Endothelial cell of umbilical vein (primary cell): ENCODE measurements at regions not wholly inside any gene's neighbourhood (a gene's known extent, or its start where the extent isn't known, plus 50 kb on each side); places are given as distances from the start of the nearest gene placed in this dataset.

Experiments used
- BruUV-seq: library from RNA; stranded (reverse); fragments of 400-500 nt; replicated peaks from 2 replicates; lab custom pipeline; 2021; lab: Mats Ljungman, UMichigan
- CTCF ChIA-PET: fragments of 300-600, 350-600 bp; sonication (Branson Sonifier 250); formaldehyde crosslinking; loops from one replicate; lab custom pipeline; 2021; ENCODE audit warnings: antibody characterized with exemption, inconsistent platforms; lab: Charles Lee
- POLR2A ChIA-PET: fragments of 300-600, 350-600 bp; sonication (Branson Sonifier 250); formaldehyde crosslinking; loops from one replicate; lab custom pipeline; 2021; ENCODE audit warnings: antibody characterized with exemption, inconsistent platforms; lab: Charles Lee
- DNase-seq: peaks from one replicate; pipeline ENCODE4 v3.0.0-alpha.2; 2011; ENCODE audit warnings: low read depth, low spot score
- FAIRE-seq: peaks from 2 replicates; lab custom pipeline; 2011; peaks lifted over from hg19 to GRCh38; lab: Jason Lieb, UNC
- H2AFZ ChIP-seq: 2 replicates; pipeline ENCODE4 v1.6.0; 2012; ENCODE audit warnings: low read depth, low read length, control low read depth, inconsistent platforms
- H3K27ac ChIP-seq: 2 replicates; pipeline ENCODE4 v1.5.1; 2011; ENCODE audit warnings: low read depth, mild to moderate bottlenecking, control low read depth, low read length, moderate library complexity; ENCODE audit not compliant: insufficient read depth
- H3K27me3 ChIP-seq, 2 experiments: 2 replicates each; pipeline versions ENCODE4 v1.6.0 to v1.6.1; 2011; ENCODE audit warnings: low read length in 2 of 2, mixed read lengths in 1 of 2; ENCODE audit not compliant: control insufficient read depth in 2 of 2, insufficient read depth in 2 of 2
- H3K36me3 ChIP-seq, 2 experiments: 2 replicates in 1 of 2; 3 replicates in 1 of 2; pipeline ENCODE4 v1.5.1; 2011; ENCODE audit warnings: low read length in 2 of 2, mild to moderate bottlenecking in 1 of 2, moderate library complexity in 1 of 2; ENCODE audit not compliant: control insufficient read depth in 2 of 2, insufficient read depth in 2 of 2; ENCODE audit errors: extremely low read depth in 1 of 2
- H3K4me1 ChIP-seq: 3 replicates; pipeline ENCODE4 v1.5.1; 2011; ENCODE audit warnings: mild to moderate bottlenecking, low read length; ENCODE audit not compliant: control insufficient read depth, insufficient read depth; ENCODE audit errors: extremely low read depth
- H3K4me2 ChIP-seq: 2 replicates; pipeline ENCODE4 v1.6.1; 2011; ENCODE audit warnings: low read length, control low read depth, mixed read lengths; ENCODE audit not compliant: insufficient read depth
- H3K4me3 ChIP-seq, 3 experiments: fragments of 200-600 bp in 1 of 3; sonication (generic), shearing (Covaris generic) in 1 of 3; replicated peaks in 1 of 3; 2 replicates each; pipeline ENCODE4 v1.5.1; 2011 to 2016; ENCODE audit warnings: control low read depth in 3 of 3, low read length in 3 of 3, mild to moderate bottlenecking in 2 of 3, inconsistent platforms in 1 of 3, low read depth in 1 of 3, moderate library complexity in 1 of 3; ENCODE audit not compliant: insufficient read depth in 1 of 3
- H3K79me2 ChIP-seq: 2 replicates; pipeline ENCODE4 v1.6.0; 2012; ENCODE audit warnings: low read length, inconsistent platforms; ENCODE audit not compliant: control insufficient read depth, insufficient read depth
- H3K9ac ChIP-seq: replicated peaks from 2 replicates; pipeline ENCODE3; 2011; ENCODE audit warnings: low read length, control low read depth; ENCODE audit not compliant: insufficient read depth; ENCODE audit errors: extremely low read depth
- H3K9me1 ChIP-seq: replicated peaks from 3 replicates; pipeline ENCODE4 v1.6.0; 2011; ENCODE audit warnings: mild to moderate bottlenecking, low read length; ENCODE audit not compliant: control insufficient read depth, insufficient read depth; ENCODE audit errors: extremely low read depth
- H3K9me3 ChIP-seq: replicated peaks from 2 replicates; pipeline ENCODE4 v1.5.1; 2012; ENCODE audit warnings: low read length, inconsistent platforms; ENCODE audit not compliant: control insufficient read depth, insufficient read depth
- H4K20me1 ChIP-seq: replicated peaks from 2 replicates; pipeline ENCODE3; 2011; ENCODE audit warnings: mild to moderate bottlenecking, low read length; ENCODE audit not compliant: control insufficient read depth, insufficient read depth; ENCODE audit errors: extremely low read depth
- EZH2 ChIP-seq: IDR thresholded peaks from 2 replicates; pipeline ENCODE4 v1.6.1; 2012; ENCODE audit warnings: borderline replicate concordance, low read depth, mild to moderate bottlenecking, moderate library complexity, low read length, inconsistent platforms; ENCODE audit not compliant: severe bottlenecking
- FOS ChIP-seq: IDR thresholded peaks from 2 replicates; pipeline ENCODE4 v1.6.1; 2011; ENCODE audit warnings: mild to moderate bottlenecking, low read length, moderate library complexity, borderline replicate concordance; ENCODE audit not compliant: insufficient read depth
- GATA2 ChIP-seq: IDR thresholded peaks from 2 replicates; pipeline ENCODE4 v1.7.0; 2011; ENCODE audit warnings: low read depth, mild to moderate bottlenecking, moderate library complexity, mixed read lengths, low read length; ENCODE audit not compliant: insufficient read length, insufficient read depth
- JUN ChIP-seq: IDR thresholded peaks from 2 replicates; pipeline ENCODE4 v1.6.1; 2011; ENCODE audit warnings: borderline replicate concordance, low read depth; ENCODE audit not compliant: insufficient read length, insufficient read depth
- MYC ChIP-seq: IDR thresholded peaks from one replicate; pipeline ENCODE4 v1.6.1; 2011; ENCODE audit warnings: mild to moderate bottlenecking, low read depth, low read length
- POLR2A ChIP-seq: IDR thresholded peaks from 2 replicates; pipeline ENCODE4 v1.6.1; 2012; ENCODE audit warnings: low read depth, mild to moderate bottlenecking, control low read depth, low read length
- POLR2AphosphoS5 ChIP-seq: IDR thresholded peaks from 2 replicates; pipeline ENCODE4 v1.6.1; 2012; ENCODE audit warnings: low read depth, mild to moderate bottlenecking, control low read depth, low read length, moderate library complexity; ENCODE audit not compliant: insufficient read depth
- dilution Hi-C: fragments of 300-500 bp; cut with MboI; formaldehyde crosslinking; loops from one replicate; pipeline ENCODE4 v1.15.0; 2019; ENCODE audit warnings: low sequenced_read_pairs; ENCODE audit not compliant: extremely low pct_ligation_motif_present
- intact Hi-C: fragments of 100-400 bp; cut with micrococcal nuclease; formaldehyde crosslinking; loops from one replicate; pipeline ENCODE4 v1.10.0; 2022
- TF ChIP-seq, protein P1 (sequence below), 2 donors: IDR thresholded peaks; 1 replicate in 1 of 2; 2 replicates in 1 of 2; pipeline ENCODE4 v1.5.1; 2011; ENCODE audit warnings: low read length in 2 of 2, mild to moderate bottlenecking in 2 of 2, moderate library complexity in 2 of 2, control low read depth in 1 of 2, inconsistent platforms in 1 of 2, low read depth in 1 of 2; ENCODE audit not compliant: insufficient read depth in 1 of 2; ENCODE audit errors: extremely low read depth in 1 of 2
- TF ChIP-seq, protein P2 (sequence below): IDR thresholded peaks from 2 replicates; pipeline ENCODE4 v1.6.1; 2011; ENCODE audit not compliant: insufficient read depth, insufficient read length

DNA sequence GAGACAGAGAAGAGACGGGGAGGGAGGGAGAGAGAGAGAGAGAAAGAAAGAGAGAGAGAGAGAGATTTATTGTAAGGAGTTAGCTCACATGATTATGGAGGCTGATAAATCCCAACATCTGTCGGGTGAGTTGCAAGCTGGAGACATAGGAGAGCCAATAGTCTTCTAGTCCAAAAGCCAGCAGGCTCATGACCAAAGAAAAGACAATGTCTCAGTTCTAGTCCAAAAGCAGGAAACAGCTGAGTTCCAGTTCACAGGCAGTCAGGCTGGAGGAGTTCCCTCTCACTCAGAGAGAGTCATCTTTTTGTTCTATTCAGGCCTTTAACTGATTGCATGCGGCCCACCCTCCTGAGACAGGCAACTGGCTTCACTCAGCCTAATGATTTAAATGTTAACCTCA is 416.6 kb downstream of the PREX1 start:
- Histone ChIP-seq H3K4me1 (no peaks in the 10 kb centered on the region), H4K20me1 (no peaks in the 10 kb centered on the region), H3K9me1 (no peaks in the 10 kb centered on the region), H3K27me3 (peaks cover 1 to 5% of the 10 kb centered on the region in 2 experiments), H3K36me3 (no peaks in the 10 kb centered on the region), H3K4me2 (no peak overlapping the region), H3K9ac (no peak overlapping the region), H3K4me3 (no peak overlapping the region), H2AFZ (no peak overlapping the region), H3K9me3 (no peaks in the 10 kb centered on the region), H3K79me2 (no peaks in the 10 kb centered on the region), H3K27ac (no peak overlapping the region)
- CTCF ChIA-PET, result no interaction called here
- TF ChIP-seq JUN (no peak), POLR2A (no peak), EZH2 (no peak), POLR2AphosphoS5 (no peak), FOS (no peak), MYC (no peak), GATA2 (no peak)
- TF ChIP-seq, protein P1, sequence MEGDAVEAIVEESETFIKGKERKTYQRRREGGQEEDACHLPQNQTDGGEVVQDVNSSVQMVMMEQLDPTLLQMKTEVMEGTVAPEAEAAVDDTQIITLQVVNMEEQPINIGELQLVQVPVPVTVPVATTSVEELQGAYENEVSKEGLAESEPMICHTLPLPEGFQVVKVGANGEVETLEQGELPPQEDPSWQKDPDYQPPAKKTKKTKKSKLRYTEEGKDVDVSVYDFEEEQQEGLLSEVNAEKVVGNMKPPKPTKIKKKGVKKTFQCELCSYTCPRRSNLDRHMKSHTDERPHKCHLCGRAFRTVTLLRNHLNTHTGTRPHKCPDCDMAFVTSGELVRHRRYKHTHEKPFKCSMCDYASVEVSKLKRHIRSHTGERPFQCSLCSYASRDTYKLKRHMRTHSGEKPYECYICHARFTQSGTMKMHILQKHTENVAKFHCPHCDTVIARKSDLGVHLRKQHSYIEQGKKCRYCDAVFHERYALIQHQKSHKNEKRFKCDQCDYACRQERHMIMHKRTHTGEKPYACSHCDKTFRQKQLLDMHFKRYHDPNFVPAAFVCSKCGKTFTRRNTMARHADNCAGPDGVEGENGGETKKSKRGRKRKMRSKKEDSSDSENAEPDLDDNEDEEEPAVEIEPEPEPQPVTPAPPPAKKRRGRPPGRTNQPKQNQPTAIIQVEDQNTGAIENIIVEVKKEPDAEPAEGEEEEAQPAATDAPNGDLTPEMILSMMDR (IDR thresholded peaks at IDR 0.05; ENCODE audit: extremely low read depth in 1 of 2, insufficient read depth in 1 of 2, low read depth in 1 of 2, low read length in 2 of 2), result no peak
- TF ChIP-seq, protein P2, sequence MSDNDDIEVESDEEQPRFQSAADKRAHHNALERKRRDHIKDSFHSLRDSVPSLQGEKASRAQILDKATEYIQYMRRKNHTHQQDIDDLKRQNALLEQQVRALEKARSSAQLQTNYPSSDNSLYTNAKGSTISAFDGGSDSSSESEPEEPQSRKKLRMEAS, result no peak
- no TSS peak for BruUV-seq
- FAIRE-seq (no peak), DNase-seq (no peak)
- POLR2A ChIA-PET, result no interaction called here
- dilution Hi-C loops (no loop called here), intact Hi-C loops (no loop called here)
